HFF-Myc (cell line): ENCODE measurements at regions not wholly inside any gene's neighbourhood (a gene's known extent, or its start where the extent isn't known, plus 50 kb on each side); places are given as distances from the start of the nearest gene placed in this dataset.

ENCODE experiments used
- DNase-seq: peaks from one replicate; pipeline ENCODE4 v3.0.0-alpha.2; 2011; ENCODE audit warnings: low read depth; ENCODE audit errors: extremely low read depth
- H3K4me3 ChIP-seq: replicated peaks from 2 replicates; pipeline ENCODE4 v1.5.1; 2011; ENCODE audit warnings: low read depth, mild to moderate bottlenecking, control low read depth, low read length
- CTCF ChIP-seq: IDR thresholded peaks from 2 replicates; pipeline ENCODE4 v1.5.1; 2012; ENCODE audit warnings: mild to moderate bottlenecking, low read depth, low read length, control low read depth; ENCODE audit errors: missing control alignments

GRCh38 chrX:20596856-20597255 lies 330.1 kb upstream of the RPS6KA3 start:
- H3K4me3 ChIP-seq: no peak overlapping the region
- DNase-seq: no peak
- TF ChIP-seq CTCF: no peak

GRCh38 chrX:20595928-20596575 lies 329.3 kb upstream of the RPS6KA3 start:
- no peak overlapping the region for H3K4me3 ChIP-seq
- DNase-seq: no peak
- no peak for TF ChIP-seq CTCF

GRCh38 chrX:20594985-20595384 lies 328.3 kb upstream of the RPS6KA3 start:
- no peak for TF ChIP-seq CTCF
- no peak overlapping the region for H3K4me3 ChIP-seq
- DNase-seq: no peak

GRCh38 chrX:20593836-20594235 lies 327.1 kb upstream of the RPS6KA3 start:
- no peak overlapping the region for H3K4me3 ChIP-seq

GRCh38 chrX:20593402-20593801 lies 326.7 kb upstream of the RPS6KA3 start:
- TF ChIP-seq CTCF: no peak
- DNase-seq: no peak
- no peak overlapping the region for H3K4me3 ChIP-seq

More at GRCh38 chrX:20593836-20594235, 327.1 kb upstream of the RPS6KA3 start:
- TF ChIP-seq CTCF: no peak
- no peak for DNase-seq

GRCh38 chrX:20591246-20591645 lies 324.5 kb upstream of the RPS6KA3 start:
- H3K4me3 ChIP-seq: no peak overlapping the region
- DNase-seq: no peak
- no peak for TF ChIP-seq CTCF

GRCh38 chrX:20585782-20586181 lies 319.1 kb upstream of the RPS6KA3 start:
- no peak for DNase-seq
- no peak overlapping the region for H3K4me3 ChIP-seq
- no peak for TF ChIP-seq CTCF
